BJ (cell line): ENCODE measurements at regions not wholly inside any gene's neighbourhood (a gene's known extent, or its start where the extent isn't known, plus 50 kb on each side); places are given as distances from the start of the nearest gene placed in this dataset.
A peak's percentile ranks its signal among the peaks of the same experiment; 100 is the strongest.

Source experiments
- CTCF ChIA-PET: fragments of 350-600 bp; formaldehyde crosslinking; extraction: SDS; loops from one replicate; lab custom pipeline; 2021; ENCODE audit warnings: antibody characterized with exemption, inconsistent platforms; lab: Yijun Ruan, JAX
- POLR2A ChIA-PET: fragments of 300-600 bp; sonication (Branson Sonifier 250); formaldehyde crosslinking; extraction: SDS; loops from one replicate; lab custom pipeline; 2021; ENCODE audit warnings: antibody characterized with exemption; lab: Charles Lee
- DNase-seq: peaks from one replicate; pipeline ENCODE4 v3.0.0-alpha.2; 2011; ENCODE audit warnings: low read depth
- H3K27me3 ChIP-seq: 2 replicates; pipeline ENCODE4 v1.6.0; 2011; ENCODE audit warnings: low read length; ENCODE audit not compliant: control insufficient read depth, insufficient read depth
- H3K36me3 ChIP-seq: 2 replicates; pipeline ENCODE4 v1.5.1; 2011; ENCODE audit warnings: low read length; ENCODE audit not compliant: control insufficient read depth, insufficient read depth
- H3K4me3 ChIP-seq: 2 replicates; pipeline ENCODE4 v1.5.1; 2011; ENCODE audit warnings: low read depth, mild to moderate bottlenecking, control low read depth, low read length
- TF ChIP-seq, protein P1 (sequence below): IDR thresholded peaks from 2 replicates; pipeline ENCODE4 v1.5.1; 2011; ENCODE audit warnings: low read depth, mild to moderate bottlenecking, control low read depth, inconsistent platforms, low read length, moderate library complexity; ENCODE audit not compliant: insufficient read depth

DNA sequence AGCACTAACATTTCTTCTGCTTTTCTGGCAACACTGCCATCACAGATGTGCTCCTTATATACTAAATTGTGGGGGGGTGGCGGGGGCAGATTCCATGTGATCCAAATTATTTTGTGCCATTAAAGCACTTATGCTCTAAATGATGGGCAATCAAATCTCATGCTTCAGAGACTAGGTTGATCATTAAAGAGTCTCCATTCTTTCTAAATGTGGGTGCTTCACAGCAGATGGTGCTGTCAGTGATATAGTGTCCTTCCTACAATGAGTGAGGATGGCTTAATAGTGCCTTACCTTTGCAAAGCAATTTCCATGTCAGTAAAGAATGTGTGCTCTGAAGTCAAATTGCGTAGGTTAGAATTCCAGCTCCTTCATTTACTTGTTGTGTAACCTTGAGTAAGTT, 589.8 kb downstream of the ETS1 start:
- H3K27me3 ChIP-seq = no peaks in the 10 kb centered on the region
- no peak overlapping the region for H3K4me3 ChIP-seq
- TF ChIP-seq, protein P1, sequence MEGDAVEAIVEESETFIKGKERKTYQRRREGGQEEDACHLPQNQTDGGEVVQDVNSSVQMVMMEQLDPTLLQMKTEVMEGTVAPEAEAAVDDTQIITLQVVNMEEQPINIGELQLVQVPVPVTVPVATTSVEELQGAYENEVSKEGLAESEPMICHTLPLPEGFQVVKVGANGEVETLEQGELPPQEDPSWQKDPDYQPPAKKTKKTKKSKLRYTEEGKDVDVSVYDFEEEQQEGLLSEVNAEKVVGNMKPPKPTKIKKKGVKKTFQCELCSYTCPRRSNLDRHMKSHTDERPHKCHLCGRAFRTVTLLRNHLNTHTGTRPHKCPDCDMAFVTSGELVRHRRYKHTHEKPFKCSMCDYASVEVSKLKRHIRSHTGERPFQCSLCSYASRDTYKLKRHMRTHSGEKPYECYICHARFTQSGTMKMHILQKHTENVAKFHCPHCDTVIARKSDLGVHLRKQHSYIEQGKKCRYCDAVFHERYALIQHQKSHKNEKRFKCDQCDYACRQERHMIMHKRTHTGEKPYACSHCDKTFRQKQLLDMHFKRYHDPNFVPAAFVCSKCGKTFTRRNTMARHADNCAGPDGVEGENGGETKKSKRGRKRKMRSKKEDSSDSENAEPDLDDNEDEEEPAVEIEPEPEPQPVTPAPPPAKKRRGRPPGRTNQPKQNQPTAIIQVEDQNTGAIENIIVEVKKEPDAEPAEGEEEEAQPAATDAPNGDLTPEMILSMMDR = no peak
- H3K36me3 ChIP-seq = no peaks in the 10 kb centered on the region
- no peak for DNase-seq
- POLR2A ChIA-PET = no interaction called here
- CTCF ChIA-PET = interaction anchor here (1.2 to 1.4 kb wide), 5 partner anchors 9 to 154 kb away, joined by 3 to 4 read pairs (median 3); no protein-coding TSS in a partner anchor

DNA sequence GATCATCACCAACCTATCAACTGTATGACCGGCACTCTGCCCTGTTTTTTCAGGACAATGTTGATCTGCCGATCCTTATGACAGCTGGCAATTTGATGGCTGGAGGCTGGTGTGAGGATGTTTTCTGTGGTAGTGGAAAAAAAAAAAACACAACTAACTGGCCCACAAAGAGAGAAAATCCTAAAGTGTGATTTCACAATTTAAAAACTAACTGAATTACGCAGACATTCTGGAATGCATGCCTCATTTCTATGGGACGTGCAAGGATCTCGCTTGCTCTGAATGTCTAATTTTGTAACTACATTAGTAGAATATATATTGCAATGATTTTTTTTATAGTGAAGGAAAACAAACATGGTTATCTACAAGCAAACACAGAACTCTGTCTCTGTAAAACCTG, 590.5 kb downstream of the ETS1 start:
- H3K36me3 ChIP-seq = no peaks in the 10 kb centered on the region
- ChIA-PET POLR2A (no interaction called here), CTCF (interaction anchor here (1.2 to 1.4 kb wide), 3 partner anchors 9 to 24 kb away, joined by 3 to 4 read pairs (median 3); no protein-coding TSS in a partner anchor)
- TF ChIP-seq, protein P1 = no peak
- no peak overlapping the region for H3K4me3 ChIP-seq
- no peak for DNase-seq
- no peaks in the 10 kb centered on the region for H3K27me3 ChIP-seq

DNA sequence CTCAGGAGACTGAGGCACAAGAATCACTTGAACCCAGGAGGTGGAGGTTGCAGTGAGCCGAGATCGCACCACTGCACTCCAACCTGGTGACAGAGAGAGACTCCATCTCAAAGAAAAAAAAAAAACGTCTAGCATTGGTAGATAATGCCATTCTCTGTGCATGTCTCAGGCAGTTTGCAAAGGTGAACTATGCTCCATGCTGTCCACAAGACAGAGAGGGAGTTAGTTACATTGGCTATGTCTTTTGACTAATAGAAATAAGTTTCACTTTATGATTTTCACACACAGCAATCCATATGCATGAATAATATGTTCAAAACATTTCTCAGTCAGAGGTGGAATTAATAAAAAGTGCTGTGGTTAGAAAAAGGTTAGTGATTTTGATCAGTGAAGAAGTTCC, 591.4 kb downstream of the ETS1 start:
- DNase-seq = no peak
- Histone ChIP-seq H3K27me3 (no peaks in the 10 kb centered on the region), H3K4me3 (no peak overlapping the region), H3K36me3 (no peaks in the 10 kb centered on the region)
- ChIA-PET POLR2A (no interaction called here), CTCF (interaction anchor here (1.2 kb wide), 1 partner anchor 26 kb away, joined by 5 read pairs; no protein-coding TSS in a partner anchor)
- TF ChIP-seq, protein P1 = no peak

DNA sequence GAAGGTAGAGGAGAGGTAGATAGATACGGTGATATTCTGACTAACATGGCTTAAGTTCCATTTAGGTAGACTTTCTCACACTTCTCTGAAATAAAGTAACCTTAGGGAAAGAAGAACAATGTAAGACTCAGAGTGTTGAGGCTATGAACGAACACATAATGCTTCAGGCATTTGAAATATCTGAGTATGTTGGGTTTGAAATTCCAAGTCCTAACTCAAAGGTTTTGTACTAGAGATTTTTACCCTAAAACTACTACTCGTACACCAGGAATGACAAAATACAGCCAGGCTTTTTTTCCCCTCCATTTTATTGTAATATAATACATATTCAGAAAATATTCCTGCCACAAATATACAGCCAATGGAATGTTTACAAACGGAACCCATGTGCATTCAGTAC, 592.6 kb downstream of the ETS1 start:
- ChIA-PET POLR2A (no interaction called here), CTCF (interaction anchor here (0.6 to 1.4 kb wide), 2 partner anchors 8 to 151 kb away, joined by 3 to 5 read pairs; no protein-coding TSS in a partner anchor)
- TF ChIP-seq, protein P1 = no peak
- H3K27me3 ChIP-seq = no peaks in the 10 kb centered on the region
- DNase-seq = peak; percentile 48
- H3K36me3 ChIP-seq = no peaks in the 10 kb centered on the region
- H3K4me3 ChIP-seq = no peak overlapping the region

DNA sequence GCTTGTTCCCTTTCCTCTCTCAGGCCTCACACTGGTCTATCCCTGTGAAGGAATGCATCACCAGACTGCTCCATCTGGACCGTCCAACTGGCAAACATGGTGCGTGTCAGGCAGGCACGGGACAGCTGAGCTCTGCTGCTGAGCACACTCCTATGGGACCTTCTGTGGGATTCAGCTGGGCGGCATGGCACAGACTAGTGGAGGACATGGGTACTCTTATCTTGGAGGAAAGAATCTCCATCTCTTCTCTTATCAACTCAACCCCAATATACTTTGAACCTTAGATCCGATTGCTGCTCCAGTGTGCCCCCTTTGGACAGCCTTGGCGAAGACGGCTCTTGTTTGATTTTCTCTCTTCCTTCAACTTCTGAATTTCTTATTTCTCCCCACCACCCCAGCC, 593.6 kb downstream of the ETS1 start:
- ChIA-PET POLR2A (no interaction called here), CTCF (interaction anchor here (0.6 to 1.4 kb wide), 2 partner anchors 50 to 150 kb away, joined by 3 to 5 read pairs; no protein-coding TSS in a partner anchor)
- no peak overlapping the region for H3K4me3 ChIP-seq
- TF ChIP-seq, protein P1 = peak; percentile 9; the same call in 1 of the 2 replicates
- no peaks in the 10 kb centered on the region for H3K27me3 ChIP-seq
- no peaks in the 10 kb centered on the region for H3K36me3 ChIP-seq
- no peak for DNase-seq
